COLO829 (cell line): ENCODE measurements at regions not wholly inside any gene's neighbourhood (a gene's known extent, or its start where the extent isn't known, plus 50 kb on each side); places are given as distances from the start of the nearest gene placed in this dataset.
"Not testable (repeated sequence)": the region's sequence is repeated elsewhere in the genome, so short reads cannot be mapped to it uniquely, and the experiment has no call there.

Source experiments
- DNase-seq: peaks from one replicate; pipeline ENCODE4 v3.0.0; 2012; ENCODE audit warnings: low spot score

DNA sequence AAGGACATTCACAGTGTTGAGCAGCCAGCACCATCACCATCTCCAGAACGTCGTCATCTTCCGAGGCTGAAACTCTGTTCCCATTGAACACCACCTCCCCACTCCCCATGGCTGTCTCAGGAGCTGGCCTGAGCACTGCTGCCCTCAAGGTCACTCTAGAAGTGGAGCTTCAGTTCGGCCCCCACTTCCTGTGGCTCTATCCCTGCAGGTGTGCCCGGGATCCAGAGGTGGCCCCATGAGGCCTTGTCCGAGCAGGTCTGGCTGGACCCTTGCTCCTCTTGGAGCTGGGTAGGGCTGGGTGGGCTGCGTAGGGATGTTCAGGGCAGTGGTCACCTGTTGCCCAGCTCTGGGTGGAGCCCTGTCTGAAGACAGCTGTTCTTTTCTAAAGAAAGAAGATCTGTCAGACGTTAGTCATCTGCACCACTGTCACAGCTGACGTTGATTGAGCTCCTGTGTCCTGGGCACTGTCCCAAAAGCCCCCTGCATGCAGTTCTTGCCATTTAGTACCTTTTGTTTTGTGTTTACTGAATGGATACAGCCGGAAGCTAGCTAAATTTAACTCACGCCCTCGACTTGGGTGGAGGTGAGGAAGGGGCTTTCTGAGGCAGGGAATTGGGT, 75.5 kb upstream of the CLDN5 start:
- no peak for DNase-seq

GRCh38 chr22:19603346-19603745, 79.1 kb upstream of the CLDN5 start:
- not testable (repeated sequence) for DNase-seq

DNA sequence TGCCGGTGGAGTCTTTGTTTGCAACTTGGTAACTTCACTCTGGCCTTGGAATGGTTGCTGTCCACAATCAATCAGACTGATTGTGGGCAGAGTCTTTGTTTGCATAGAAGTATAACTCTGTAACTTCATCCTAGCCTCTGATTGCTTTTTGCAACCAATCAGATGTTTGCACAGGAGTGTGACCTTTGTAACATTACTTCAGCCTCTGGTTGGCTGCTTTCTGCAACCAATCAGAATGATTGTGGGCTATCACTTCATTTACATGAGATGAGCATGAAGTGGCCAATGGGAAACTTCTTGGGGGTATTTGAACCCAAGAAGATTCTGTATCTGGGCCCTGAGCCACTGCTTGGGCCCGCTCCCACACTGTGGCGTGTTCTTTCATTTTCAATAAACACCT, 79.6 kb upstream of the CLDN5 start:
- DNase-seq: no peak

GRCh38 chr22:19604711-19605268, 80.6 kb upstream of the CLDN5 start:
- DNase-seq: no peak

DNA sequence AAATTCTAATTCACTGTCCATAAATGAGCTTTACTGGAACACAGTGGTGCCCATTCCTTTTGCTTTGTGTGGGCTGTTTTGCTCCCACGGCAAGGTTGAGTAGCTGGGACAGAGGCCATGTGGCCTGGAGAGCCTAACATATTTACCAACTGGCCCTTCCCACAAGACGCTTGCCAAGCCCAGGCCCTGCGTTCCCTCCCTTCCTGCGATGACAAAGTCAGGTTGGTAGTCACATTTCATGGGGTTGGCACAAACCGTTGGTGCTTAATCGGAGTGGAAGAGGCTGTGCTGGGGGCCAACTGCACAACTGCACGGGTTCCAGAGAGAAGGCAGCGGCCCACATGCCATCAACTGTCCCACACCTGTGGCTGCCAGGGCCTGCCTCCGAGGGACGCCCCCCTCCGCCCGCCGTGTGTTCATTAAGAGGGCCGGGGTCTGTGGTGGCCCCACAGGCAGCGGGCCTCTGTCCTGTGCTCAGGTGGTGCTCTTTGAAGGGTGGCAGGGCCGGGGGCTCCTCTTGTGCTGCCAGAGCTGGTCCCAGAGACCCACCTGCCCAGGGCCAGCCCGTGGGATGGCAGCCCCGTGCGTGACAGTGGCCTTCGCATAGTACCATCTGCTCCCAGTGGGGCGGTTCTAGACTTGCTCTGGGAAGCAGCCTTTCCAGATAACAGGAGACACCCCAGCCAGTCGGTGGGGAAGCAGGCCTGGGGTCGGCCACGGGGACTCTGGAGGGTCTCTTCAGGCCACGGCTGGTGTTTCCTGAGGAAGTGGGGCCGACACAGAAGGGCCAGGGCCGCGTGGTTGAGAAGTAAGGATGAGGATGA, 81.5 kb upstream of the CLDN5 start:
- DNase-seq: no peak

- no peak for DNase-seq
Observed at GRCh38 chr22:19606332-19607191, 82.4 kb upstream of the CLDN5 start.

DNA sequence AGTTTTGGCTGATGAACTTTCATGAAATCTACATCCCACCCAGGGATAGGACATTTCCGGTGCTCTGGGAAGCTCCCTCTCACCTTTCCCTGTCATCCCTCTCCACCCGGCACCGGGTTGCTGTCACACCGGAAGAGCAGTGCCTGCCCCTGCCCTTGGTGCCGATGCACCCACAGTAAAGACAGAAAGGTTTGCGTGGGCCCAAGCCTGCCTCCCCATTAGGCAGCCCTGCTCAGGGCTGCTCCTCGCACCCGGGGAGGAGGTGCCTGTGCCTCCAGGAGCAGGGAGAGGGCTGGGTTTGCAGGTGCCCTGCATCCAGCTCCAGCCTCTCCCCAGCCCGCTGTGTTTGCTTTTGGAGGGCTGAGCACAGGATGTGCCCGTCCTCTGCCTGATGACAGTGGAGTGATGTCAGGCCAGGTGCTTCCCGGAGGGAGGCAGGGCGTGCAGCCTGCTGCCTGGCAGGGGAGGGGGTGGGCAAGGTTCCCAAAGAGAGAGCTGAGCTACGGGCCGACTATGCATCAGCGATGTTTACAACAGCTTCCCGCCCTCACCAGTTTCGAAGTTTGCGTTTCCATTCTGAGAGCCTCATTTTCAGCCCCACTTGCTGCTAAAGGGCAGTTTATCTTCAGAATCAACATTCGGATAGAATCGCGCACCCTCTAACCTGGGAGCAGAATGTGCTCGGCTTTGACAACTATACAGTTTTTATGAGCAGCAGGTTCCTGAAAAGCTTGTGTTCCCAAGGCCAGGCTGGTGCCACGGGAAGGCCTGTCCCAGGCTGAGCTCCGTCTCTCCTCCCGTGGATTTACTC, 83.2 kb upstream of the CLDN5 start:
- DNase-seq: no peak

GRCh38 chr22:19608003-19608690, 83.9 kb upstream of the CLDN5 start:
- no peak for DNase-seq

DNA sequence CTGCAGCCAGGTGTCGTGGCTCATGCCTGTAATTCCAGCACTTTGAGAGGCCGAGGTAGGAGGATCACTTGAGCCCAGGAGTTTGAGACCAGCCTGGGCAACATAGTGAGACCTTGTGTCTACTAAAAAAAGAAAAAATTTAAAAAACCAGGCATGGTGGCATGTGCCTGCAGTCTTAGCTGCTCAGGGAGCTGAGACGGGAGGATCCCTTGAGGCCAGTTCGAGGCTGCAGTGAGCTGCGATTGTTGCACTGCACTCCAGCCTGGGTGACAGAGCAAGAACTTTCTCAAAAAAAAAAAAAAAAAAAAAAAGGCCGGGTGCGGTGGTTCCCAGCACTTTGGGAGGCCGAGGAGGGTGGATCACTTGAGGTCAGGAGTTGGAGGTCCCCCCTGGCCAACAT, 85.5 kb upstream of the CLDN5 start:
- not testable (repeated sequence) for DNase-seq

GRCh38 chr22:19610518-19611253, 86.5 kb upstream of the CLDN5 start:
- no peak for DNase-seq

DNA sequence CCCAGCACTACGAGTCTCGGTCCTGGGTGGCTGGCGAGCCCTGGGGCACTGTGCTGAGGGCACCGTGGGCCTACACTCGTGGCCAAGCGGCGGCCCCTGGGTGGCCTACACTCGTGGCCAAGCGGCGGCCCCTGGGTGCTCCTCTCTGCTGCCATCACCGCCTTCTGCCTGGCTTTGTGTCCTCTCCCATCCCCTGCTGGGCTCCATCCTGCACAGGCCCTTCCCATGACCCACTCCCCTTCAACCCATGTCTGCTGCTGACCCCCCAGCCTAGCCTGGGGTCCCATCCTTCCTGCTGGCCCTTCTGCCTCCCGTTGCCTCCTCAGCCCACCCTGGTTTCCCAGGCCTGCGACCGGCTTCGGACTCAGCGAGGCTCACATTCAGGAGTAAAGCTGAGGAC, 87.4 kb upstream of the CLDN5 start:
- no peak for DNase-seq

DNA sequence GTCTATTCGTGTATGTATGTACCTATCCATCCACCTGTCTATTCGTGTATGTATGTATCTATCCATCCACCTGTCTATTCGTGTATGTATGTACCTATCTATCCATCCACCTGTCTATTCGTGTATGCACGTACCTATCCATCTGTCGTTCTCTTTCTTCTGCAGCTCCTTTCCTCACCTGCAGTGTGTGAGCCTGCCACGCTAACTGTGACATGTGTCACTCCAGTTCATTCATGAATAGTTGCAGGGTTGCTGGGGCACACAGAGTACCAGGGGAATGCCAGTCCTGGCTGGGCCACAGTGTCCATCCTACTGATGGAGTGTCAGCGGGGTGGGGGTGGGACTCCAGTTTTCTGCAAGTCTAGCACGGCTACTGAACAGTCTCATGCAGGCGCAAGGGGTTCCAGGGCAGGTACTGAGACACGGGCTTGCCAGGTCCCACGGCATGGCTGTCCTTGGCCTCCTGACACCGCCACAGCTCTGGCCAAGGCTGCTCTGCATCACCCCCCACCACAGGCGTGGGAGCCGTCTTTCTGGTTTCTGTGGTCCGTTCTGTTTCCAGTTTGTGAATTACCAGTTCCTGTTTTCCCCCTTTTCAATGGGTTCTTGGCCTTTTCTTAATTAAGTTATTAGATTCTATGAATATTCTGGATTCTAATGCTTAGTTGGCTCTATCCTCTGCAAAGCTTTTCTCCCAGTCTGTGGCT, 88.8 kb upstream of the CLDN5 start:
- no peak for DNase-seq

DNA sequence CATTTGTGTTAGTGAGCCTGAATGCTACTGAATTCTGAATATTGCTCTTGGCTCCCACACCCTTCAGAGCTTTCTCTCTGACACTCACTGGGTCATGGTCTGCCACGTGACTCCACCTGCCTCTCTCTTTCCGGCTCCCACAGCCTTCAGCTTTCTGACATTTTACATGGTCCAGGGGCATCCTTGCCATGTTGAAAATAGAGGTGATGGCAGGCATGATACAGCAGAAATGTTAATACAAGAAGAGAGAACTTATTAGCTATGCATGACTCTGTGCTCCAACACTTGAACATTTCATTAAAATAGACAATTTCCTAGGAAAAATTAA, 90.3 kb upstream of the CLDN5 start:
- DNase-seq: no peak

DNA sequence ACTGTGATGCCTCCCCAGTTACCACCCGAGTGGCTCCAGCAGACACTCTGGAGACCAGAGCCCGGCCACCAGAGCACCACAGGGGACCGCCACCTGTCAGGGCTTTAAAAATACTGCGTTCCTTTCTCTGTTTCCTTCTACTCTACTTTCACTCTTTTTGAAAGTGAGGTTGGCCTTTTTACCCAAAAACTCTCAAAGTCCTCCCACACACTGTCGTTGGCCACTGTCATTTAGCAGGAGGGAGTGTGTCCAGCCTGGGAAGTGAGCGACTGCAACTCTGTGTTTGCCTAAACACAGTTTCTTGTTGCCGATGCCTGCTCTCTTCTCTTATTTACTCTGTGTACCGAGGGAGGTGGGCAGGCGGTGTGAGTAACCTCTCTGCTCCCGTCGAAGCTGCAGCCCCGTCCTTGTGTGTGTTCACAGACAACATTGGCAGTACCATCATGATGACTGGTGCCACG, 90.8 kb upstream of the CLDN5 start:
- no peak for DNase-seq

DNA sequence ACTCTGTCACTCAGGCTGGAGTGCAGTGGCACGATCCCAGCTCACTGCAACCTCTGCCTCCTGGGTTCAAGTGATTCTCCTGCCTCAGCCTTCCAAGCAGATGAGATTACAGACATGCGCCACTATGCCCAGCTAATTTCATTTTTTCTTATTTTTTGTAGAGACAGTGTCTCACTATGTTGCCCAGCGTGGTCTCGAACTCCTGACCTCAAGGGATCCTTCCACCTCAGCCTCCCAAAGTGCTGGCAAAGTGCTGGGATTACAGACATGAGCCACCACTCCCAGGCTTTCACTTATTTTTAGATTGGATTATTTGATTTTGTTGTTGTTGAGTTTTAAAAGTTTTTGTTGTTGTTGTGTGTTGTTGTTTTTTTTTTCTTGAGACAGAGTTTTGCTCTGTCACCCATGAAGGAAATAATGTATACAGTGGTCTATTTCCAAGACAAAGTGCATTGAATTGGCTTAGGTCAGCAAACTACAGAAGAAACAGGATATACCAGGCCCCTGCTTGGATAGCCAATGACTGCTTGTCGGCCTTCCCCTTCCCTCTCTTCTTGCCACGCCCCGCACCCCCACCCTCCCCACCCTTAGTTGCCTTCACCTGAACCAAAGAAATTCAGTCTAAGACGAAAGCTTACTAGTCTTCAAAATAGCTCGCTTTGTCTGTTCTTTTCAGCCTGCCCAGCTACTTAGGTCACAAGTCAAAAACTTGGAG, 91.8 kb upstream of the CLDN5 start:
- DNase-seq: no peak

DNA sequence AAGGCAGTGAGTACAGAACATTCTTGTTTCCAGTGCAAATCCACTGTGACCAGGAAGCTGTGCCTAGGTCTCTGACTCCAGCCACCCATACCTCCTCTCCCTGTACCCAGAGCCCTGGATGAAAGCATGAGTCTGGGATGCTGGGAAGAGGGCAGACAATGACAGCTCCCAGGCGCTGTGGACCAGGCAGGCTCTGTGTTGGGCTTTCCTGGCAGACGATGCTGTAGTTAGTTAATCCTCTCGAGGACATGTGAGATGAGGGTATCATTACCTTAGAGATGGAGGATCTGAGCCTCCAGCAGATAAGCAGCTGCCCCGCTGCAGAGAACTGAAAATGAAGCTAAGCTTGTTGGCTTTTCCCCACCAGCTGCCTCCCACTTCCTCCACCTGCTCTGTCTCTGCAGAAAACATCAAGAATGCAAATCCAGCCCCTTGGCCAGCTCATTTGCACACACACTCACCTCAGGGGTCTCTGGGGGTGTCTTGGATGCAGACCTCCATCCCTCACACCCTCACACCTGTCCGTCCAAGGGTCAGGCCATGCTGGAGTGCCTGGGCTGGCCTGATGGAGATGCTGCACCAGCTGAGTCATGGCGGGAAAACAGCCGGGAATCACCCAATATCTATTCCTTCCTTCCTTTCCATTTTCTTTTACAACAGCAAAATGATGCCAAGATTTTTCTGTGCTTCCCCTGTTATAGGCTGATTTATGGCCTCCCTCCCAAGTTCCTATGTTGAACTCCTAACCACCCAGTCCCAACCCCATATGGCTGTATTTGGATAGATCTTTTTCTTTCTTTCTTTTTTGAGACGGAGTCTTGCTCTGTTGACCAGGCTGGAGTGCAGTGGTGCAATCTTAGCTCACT, 94.9 kb upstream of the SEPTIN5 start:
- no peak for DNase-seq

- DNase-seq: no peak
Observed at GRCh38 chr22:19620742-19621371, 93.4 kb upstream of the SEPTIN5 start.
